Stimulated activated CD8-positive, alpha-beta memory T cell treated with anti-CD3 and anti-CD28 coated beads, Interleukin-2, amount 100 ng/mL, for 48 hours (primary cell): ENCODE measurements at regions not wholly inside any gene's neighbourhood (a gene's known extent, or its start where the extent isn't known, plus 50 kb on each side); places are given as distances from the start of the nearest gene placed in this dataset.
A peak's percentile ranks its signal among the peaks of the same experiment; 100 is the strongest.
"Not testable (repeated sequence)": the region's sequence is repeated elsewhere in the genome, so short reads cannot be mapped to it uniquely, and the experiment has no call there.

ENCODE experiments used
- DNase-seq, 2 donors: peaks; one replicate each; pipeline ENCODE4 v3.0.0-alpha.2; 2020; ENCODE audit warnings: low read depth in 2 of 2

DNA sequence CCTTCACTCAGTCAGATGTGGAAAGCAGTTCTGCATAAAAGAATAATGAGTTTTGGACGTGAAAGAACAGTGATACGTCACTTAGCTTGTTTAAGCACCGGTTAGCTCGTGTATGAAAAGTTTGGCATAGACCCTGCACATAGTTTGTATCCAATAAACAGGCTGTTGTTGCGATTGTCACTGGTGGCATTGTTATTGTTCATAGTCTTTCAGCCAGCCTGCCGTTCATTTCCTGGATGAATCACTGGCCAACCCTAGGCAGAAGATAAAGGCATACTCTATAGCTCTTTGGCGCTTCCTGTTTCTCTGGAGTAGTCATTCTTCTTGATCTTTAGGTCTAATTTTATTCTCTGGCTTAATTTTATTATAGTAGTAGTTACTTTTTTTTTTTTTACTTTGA, 57.8 kb upstream of the ANKRD30A start:
- no peak for DNase-seq

DNA sequence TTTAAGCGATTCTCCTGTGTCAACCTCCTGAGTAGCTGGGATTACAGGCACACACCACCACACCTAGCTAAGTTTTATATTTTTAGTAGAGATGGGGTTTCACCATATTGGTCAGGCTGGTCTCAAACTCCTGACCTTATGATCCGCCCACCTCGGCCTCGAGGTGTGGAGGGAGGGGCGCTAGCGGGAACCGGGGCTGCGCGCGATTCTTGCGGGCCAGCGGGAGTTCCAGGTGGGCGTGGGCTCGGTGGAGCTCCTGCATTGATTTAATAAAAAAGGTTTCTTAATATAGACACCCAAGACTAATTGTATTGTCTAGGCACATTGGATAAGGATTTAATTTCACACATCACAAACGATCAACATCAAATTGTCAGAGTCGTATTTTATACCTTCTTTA, 63.1 kb upstream of the ANKRD30A start:
- DNase-seq: not testable (repeated sequence)

DNA sequence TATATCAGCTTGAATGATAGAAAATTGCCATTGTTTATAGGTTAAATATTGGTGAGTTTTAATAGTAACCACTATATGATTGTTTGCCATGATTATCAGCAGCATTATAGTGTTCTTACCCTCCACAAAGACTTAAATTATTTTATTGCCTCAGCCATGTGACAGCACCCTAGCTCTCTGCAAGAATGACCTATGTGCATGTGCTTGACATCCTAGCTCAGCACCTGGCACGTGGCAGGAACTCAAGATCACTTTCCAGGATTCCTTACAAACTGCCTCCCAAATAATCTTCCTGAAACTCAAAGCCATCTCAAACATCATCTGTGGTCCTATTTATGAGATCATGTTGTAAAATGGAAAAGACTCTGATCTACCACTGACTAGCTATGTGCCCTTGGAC, 68.1 kb upstream of the ANKRD30A start:
- DNase-seq: no peak

DNA sequence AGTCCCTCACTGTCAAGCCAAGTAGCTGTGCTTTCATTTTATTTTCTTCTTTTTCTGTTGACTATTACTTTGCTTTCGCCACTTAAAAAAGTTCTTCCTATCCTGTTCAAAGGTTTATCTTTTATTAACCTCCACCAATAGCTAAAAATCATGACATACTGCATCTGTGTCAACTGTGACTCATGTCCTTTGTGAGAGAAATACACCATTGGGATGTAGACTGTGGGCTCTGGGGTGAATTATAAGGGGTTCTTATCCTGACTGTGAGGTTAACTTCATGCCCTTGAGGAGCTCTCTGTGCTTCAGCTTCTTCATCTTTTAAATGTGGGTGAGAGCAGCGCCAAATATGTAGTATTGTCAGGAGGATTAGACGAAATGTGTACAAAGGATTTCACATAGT, 71.9 kb upstream of the ANKRD30A start:
- no peak for DNase-seq

DNA sequence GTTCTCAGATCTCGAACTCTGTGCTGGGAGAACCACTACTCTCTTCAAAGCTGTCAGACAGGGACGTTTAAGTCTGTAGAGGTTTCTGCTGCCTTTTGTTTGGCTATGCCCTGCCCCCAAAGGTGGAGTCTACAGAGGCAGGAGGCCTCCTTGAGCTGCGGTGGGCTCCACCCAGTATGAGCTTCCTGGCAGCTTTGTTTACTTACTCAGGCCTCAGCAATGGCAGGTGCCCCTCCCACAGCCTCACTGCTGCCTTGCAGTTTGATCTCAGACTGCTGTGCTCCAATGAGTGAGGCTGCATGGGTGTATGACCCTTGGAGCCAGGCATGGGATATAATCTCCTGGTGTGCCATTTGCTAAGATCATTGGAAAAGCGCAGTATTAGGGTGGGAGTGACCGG, 75.4 kb upstream of the ANKRD30A start:
- not testable (repeated sequence) for DNase-seq

DNA sequence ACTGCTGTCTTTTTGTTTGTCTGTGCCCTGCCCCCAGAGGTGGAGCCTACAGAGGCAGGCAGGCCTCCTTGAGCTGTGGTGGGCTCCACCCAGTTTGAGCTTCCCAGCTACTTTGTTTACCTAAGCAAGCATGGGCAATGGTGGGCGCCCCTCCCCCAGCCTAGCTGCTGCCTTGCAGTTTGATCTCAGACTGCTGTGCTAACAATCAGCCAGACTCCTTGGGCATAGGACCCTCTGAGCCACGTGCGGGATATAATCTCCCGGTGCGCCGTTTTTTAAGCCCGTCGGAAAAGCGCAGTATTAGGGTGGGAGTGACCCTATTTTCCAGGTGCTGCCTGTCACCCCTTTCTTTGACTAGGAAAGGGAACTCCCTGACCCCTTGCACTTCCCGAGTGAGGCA, 81.1 kb upstream of the ANKRD30A start:
- not testable (repeated sequence) for DNase-seq

DNA sequence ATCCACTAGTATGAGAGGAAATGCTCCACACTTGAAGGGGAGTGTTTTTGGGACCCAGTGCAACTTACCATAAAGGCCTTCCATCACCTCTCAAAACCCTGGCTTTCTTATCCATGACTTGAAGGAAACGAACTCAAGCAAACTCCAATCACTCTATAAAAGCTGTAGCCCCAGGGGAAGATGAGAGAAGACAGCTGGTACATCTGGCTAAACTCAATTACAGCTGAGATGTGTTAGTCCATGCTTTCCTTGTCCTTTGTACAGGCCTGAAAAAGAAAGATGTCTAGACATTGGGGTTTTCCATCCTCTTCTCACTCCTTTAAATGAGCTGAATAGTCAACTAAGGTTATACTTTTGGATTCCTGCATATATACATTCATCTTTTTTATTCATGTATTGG, 89.5 kb upstream of the ANKRD30A start:
- no peak for DNase-seq

DNA sequence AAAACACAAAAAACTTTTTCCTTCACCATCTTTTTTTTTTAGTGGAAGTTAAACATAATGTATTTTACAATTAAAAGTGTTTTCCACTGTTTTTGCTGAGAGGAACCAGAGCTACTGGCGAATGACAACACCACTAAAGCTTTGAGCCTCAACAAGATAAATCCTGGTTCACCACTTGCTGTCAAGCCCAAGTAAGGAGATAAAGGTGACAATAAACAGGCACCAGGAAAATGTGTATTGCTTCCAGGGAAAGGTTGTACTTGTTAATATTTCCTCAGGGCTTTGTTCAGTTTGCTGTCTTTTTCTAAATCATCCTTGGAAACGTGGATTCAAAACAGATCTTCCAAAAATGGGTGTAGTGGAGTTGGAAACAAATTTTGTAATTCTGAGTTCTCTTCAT, 109.9 kb upstream of the ANKRD30A start:
- no peak for DNase-seq

DNA sequence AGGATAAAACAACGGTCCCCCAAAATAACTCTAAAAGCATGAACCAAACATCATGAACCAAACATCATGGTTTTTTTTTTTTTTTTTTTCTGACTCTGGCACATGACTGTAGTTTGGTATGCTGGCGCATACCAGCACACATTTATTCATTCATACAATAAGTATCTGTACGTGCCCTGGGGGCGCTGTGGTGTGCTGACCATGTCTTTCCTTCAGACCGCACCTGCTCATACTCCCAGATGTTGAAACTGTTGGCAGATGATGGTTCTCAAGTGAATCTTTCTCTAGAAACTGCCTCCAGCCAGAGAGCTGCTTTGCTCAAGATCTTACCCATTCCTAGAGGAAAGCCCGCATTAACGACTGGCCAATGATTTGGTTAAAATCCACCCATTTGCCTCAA, 114.7 kb upstream of the ANKRD30A start:
- DNase-seq: no peak

DNA sequence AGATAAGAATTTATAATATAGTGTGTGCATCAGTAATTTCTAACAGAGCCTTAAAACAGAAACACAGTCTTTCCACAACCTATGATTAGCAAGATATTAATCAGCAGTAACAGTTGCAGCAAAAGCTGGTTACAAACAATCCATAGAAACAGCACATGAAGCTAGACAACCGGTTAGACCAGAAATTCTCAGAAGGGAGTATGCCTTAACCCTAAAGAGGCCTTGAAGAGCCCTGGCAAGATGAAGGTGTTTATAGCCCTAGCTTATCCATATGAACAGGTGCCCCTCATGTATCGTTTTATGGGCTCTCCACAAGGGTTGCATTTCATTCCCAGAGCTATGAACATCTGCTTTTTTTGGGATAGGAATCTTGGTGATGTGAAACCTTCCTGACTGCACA, 117.1 kb upstream of the ANKRD30A start:
- DNase-seq: not testable (repeated sequence)

DNA sequence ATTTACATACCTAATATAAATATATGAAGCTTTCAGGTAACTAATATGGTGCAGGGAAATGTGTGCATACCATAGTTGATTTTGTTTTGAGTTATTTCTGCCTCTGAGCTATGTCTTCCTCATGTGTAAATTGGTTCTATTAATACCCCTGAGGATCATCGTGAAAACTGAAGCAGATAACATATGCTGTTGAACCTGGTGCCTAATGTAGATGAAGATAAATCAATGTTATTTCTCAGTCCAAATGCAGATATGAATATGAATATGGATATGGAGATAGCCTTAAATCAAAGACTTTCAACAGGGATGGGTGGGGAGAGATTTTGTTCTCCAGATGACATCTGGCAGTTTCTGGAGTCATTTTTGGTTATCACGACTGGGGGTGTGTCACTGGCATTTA, 122.3 kb upstream of the ANKRD30A start:
- no peak for DNase-seq

DNA sequence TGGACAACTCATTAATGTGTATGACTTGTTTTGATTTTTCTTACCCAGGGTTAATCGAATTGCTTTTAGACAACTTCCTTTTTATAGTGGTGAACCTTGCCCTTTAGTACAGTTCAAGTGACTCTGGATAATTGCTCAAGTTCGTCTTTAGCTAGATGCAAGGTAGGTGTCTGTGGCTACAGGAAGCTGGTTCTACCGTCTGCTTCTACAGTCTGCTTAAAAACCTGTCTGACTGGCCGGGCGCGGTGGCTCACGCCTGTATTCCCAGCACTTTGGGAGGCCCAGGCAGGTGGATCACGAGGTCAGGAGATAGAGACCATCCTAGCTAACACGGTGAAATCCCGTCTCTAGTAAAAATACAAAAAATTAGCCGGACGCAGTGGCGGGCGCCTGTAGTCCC, 129.6 kb upstream of the ANKRD30A start:
- DNase-seq: not testable (repeated sequence)

DNA sequence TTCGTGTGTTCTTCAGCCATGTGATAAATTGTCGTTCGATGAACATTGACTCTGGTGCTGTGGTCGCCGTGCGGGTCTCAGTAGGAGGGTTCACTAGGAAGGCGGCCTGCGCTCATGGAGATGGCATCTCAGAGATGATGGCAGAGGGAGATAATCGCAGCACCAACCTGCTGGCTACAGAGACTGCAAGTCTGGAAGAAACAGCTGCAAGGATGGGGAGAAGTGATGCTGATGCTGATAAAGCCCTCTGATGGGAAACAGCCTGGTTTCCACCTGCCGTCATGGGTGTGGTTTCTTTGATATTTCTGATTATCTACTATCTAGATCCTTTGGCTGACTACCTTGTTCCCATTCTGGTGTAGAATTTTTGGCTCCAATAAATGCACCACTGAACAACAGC, 130.5 kb upstream of the ANKRD30A start:
- no peak for DNase-seq

DNA sequence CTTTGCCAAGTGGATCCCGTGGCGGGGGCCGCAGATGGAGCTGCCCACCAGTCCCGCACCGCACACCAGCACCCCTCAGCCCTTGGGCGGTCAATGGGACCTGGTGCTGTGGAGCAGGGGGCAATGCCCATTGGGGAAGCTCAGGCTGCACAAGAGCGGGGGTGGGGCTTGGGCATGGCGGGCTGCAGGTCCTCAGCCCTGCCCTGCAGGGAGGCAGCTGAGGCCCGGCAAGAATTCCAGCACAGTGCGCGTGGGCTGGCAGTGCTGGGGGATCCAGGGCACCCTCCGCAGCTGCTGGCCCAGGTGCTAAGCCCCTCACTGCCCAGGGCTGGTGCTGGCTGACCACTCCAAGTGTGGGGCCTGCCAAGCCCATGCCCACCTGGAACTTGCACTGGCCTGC, 136.2 kb upstream of the ANKRD30A start:
- no peak for DNase-seq

DNA sequence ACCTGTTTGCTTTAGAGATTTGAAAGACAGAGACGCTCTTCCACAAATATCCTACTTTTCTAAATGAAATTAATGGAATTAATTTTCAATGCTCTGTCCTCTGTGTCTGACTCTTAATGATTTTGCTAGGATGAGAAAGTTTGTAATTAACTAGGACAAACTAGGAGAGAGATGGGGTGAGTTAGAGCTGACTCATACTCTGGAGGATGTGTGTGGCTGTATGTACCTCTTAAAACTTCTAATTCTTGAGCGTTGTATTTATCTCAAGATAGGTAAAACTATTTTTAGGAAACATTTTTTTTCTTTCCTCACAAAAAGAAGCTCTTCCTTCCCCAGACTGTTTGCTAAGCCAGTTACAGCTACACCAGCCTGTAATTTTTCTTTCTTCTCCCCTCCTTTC, 178.8 kb upstream of the ANKRD30A start:
- DNase-seq: no peak

DNA sequence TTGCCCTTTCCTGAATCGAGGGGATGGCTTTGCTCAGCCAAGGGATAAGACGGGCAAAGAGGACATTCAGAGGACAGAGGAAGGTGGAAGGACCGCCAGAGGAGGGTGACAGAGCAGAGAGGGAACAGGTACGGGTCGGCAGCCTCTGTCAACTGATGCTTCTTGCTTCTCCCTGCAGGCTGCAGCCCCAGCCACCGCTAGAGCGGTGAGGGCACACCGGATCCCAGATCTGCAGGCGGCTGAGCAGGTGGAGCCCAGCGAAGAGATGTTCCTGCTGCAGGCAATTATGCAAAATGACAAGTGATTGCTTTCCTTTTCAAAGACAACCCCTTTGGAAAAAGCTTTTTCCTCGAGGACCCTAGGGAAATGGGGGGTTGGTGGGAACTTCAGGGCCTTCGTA, 181.9 kb upstream of the ANKRD30A start:
- DNase-seq: no peak

DNA sequence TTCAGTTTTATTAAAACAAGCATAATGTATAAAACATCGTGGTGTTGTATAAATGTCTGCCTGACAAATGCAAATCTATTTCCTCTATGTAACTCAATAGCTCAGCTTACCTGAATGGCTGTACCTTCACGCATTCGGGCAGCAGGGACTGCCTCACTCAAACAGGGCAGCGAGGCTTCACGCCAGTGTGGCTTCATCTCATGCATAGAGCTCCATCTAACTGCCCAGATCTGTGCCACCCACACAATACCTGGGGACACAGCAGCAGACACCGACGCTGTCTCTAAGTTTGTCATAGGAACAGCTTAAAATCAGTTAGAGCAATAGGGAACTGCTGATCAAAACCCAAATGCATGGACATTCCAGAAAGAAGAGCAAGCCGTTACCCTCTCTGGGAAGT, 182.8 kb upstream of the ANKRD30A start:
- DNase-seq: no peak

DNA sequence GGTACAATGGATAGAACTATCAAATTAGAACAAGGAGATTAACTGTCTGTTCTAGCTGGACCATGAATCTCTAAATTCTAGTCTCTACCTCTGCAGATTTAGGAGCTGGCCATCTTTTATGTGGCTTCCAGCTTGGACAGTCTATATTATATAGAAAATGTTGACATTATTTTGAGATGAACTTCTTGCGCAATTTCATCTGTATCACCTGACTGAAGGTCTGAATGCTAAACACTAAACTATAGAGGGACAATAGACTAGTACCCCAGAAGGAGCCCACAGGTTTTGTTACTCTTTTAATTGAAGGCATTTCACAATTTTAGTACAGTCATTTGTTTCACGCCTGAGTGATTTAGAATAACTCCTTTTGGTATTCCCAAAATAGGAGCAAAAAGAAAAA, 222.4 kb upstream of the ANKRD30A start:
- no peak for DNase-seq

DNA sequence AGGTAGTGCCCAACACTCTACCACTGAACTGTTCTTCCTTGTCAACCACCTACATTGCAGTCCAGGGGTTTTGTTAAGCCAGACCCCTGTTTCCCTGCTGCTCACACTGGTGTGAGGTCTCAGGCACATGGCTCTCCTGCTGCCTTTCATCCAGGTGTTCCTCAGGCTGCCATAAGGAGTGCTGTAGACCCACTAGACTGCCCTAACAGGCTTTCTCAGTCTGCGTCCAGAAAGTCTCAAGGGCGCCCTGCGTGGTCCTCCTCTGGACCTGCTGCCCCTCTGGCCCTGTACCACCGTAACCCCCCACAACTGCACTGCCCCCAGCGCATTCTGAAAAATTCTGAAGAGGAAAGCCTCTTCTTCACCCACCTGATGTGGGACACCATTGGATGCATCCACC, 225.7 kb upstream of the ANKRD30A start:
- no peak for DNase-seq

DNA sequence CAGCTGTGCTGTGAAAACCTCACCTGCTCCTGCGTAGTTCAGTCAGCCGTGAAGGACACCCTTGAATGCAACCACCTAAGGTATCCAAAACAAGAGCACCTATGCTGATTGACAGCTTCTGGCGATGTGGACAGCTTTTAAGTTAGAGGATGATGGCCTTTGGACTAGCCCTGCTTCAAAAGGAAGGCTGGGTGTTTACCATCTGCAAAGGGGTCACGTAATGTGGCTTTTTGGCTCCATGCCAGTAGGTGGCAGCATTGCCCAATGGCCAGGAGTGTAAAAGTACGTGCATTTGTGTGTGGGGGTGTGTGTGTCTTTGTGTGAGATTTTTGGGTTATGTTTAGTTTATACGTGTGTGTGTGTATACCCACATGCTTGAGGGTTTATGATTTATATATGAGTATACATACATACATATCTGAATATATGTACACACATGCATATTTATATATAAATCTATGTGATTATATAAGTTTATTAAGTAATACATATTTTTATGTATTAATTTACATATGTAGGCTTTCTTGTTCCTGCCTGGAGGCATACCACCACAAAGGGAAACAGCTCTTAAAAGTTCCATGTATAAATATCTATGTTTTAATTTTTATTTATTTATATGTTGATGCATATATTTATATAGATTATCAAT, 236.3 kb upstream of the ANKRD30A start:
- peak; percentile 14 to 27 for DNase-seq

DNA sequence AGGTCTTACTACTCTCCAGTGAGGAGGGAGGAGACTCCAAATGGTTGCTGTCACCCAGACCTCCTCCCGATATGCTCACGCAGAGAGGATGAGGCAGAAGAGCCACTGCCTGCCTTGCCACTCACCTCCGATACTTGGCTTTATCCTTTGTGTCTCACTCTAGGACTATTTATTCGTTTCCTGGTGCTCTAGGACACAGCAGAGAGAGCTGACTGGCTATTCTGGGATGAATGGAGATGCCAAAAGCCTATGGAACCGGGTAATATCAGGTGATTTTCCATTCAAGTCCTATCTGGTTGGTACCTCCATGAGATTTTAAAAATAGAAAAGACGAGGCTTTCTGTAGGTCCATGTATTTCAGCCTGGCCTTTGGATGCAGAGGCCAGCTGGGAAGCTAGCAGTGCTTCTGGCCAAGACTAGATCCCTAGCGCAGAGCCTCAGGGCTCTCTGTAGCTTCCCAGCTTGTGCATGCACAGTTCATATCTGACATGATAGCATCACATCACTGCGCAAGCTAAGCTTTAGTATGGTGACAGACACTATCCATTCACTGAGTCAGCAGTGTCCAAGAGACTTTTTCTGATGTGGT, 239.0 kb upstream of the ANKRD30A start:
- DNase-seq: no peak

DNA sequence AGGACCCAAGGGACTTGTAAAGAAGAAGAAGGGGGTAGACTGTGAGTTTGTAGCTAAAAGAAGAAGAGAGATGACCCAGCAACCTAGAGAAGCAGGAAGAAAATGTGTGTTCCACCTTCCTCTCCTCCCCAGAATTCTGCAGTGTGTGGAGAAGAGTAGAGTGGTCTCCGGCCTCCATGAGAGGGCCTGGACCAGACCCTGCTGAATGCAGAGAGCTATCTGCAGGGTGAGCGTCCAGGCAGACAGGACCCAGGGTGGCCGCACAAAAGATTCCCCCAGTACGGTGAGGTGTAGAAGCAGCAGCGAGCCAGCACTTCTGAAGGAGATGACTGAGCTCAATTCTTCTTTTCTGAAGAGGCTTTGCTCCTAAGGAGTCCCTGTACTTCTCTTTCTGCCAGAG, 239.7 kb upstream of the ANKRD30A start:
- DNase-seq: no peak

DNA sequence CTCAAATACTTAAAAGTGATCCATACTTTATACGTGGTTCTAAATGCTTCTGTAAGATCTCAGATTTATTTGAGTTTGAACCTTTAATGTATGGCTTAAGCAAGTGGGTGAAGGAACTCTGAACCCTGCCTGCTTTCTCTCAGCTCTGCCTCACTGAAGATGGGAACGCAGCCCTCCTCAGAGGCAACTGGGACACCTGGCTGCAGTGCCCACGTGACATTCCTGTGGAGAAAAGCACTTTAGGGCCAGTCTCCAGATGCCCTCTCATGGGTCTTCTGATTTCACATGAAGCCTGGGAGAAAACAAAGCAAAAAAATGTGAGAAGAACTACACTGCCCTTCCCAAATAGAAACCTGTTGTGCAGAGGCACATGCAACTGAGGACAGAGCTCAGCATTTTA, 242.6 kb upstream of the ANKRD30A start:
- DNase-seq: no peak

DNA sequence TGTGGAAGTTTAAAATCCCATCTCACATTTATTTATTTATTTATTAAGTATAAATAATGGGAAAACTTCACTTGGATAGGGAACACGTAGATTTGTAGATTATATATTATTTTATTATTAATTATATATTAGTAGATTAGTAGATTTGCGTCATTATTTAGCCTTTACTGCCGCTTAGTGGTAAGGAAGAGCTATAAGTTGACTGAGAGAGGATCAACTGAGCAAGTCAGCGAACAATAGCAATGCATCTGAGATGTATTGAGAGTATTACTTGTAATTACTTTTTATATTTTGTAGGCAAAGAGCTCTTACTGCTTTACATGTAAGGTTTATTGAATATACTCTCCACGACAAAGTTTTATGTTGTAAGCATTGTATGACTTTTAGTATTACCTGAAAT, 244.5 kb upstream of the ANKRD30A start:
- no peak for DNase-seq
